HG02981 (cell line): ENCODE measurements at regions not wholly inside any gene's neighbourhood (a gene's known extent, or its start where the extent isn't known, plus 50 kb on each side); places are given as distances from the start of the nearest gene placed in this dataset.

Experiments
- ATAC-seq: cut with Tn5 transposase; IDR thresholded peaks from one replicate; pipeline ENCODE4 v1.9.1; 2021; ENCODE audit warnings: mild to moderate bottlenecking, moderate library complexity; ENCODE audit not compliant: unreplicated experiment

DNA sequence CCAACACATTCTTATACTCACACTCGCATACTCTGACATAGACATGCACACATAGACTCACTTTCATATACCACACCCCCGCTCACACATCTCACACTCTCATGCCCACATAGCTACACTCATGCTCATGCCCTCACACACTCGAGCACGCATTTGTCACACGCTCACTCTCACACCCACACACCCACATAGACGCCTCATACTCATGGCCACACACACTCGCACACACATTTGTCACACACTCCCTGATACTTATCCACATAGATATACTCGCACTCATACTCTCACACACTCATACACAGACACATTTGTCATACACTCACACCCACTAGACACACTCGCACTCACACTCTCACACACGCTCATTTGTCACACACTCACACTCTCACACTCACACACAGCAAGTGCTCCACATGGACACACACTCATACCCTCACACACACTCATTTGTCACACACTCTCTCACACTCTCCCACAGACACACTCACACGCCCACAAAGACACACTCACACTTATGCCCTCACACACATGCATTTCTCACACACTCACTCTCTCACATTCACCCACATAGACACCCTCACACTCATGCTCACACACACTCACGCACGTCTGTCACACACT is 50.9 kb downstream of the TNP1 start:
- no peak for ATAC-seq

DNA sequence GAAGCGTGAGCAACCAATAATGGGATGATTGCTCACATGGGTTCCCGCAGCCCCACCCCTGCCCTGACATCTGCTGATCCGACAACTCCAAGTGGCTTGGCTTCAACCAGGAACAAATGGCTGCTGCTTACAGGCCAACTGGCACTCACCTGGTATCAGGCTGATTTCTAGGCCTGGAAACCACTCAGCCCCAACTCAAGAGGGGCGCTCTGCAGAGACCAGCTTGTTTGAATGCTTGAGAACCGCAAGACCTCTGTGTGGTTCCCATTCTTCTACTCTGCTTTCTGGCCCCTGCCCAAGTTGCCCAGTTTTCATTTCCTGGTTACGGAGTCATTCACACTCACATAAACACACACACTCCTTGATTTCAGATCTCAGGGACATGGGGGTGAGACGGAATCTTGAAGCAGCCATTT is 52.0 kb downstream of the TNP1 start:
- ATAC-seq: no peak

GRCh38 chr2:216804357-216805350 is 55.2 kb downstream of the TNP1 start:
- no peak for ATAC-seq

DNA sequence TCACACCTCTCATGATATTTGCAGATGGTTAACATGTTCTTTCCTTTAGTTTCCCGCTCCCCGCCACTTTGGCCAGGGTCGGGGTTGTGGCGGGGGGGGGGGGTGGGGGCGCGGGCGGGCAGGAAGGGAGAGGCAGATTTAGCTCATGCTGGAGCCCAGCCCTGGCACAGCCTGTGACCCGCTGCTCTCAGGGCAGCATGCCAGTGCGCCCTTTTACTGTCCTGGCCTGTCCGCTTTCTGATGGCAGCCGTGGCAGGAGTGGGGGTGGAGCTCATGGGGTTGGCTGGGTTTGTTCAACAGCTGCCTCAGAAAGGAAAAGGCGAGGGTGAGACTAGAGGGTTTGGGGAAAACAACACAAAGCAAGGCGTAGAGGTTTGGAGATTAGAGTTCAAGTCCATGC is 56.1 kb downstream of the TNP1 start:
- ATAC-seq: no peak

- no peak for ATAC-seq
These were observed 57.2 kb downstream of the TNP1 start for GRCh38 chr2:216802516-216803215.

DNA sequence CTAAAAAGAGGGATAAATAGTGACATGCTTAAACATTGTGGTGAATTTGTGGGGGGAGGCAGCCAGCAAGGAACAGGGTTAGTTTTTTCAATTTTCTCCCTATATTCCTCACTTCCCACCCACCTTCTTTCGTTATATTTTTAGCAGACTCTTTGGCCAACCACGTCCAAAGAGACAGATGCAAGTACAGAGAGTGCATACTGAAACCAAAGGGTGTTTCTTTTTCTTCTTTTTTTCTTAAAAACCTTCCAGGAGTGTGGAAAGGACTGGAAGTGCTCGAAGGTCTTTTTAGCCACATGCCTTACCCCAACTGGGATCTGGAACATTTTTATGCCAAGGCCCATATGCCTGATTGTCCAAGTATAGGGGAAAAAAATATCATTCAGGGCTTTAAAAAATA is 59.0 kb downstream of the TNP1 start:
- no peak for ATAC-seq

GRCh38 chr2:216799873-216800431 is 59.9 kb downstream of the TNP1 start:
- ATAC-seq: no peak

DNA sequence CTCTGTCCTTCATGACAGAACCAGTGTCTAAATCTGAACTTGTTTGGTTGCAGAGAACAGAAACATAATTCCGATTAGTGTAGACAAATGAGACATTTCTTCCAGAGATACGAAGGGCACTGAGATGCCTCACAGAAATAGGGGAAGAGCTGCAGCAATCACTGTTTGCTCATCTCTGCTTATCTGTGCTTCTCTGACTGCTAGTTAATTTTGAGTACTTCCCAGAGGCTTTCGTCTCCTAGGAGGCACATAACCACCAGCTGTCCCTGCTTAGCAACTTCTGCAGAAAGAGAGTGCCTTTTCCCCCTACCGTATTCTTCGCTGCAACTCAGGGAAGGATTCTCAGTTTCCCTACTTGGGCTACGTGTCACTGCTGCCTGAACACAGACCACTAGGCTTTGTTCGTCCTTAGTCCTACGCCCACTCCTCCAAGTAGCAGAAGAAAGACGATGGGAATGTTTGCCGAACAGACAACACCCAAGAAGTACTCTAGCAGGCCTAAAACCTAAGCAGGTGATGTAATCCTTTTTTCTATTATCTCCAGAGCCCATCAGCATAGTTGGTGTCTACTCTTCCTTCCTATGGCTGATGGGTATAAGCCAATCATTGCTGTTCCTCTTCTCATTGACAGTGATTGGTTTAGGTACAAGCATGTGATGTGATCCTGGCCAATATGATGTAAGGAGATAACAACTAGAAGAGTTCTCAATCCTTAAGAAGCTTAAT is 63.6 kb downstream of the TNP1 start:
- no peak for ATAC-seq

- no peak for ATAC-seq
These were observed 66.5 kb downstream of the TNP1 start for GRCh38 chr2:216793386-216793785.

DNA sequence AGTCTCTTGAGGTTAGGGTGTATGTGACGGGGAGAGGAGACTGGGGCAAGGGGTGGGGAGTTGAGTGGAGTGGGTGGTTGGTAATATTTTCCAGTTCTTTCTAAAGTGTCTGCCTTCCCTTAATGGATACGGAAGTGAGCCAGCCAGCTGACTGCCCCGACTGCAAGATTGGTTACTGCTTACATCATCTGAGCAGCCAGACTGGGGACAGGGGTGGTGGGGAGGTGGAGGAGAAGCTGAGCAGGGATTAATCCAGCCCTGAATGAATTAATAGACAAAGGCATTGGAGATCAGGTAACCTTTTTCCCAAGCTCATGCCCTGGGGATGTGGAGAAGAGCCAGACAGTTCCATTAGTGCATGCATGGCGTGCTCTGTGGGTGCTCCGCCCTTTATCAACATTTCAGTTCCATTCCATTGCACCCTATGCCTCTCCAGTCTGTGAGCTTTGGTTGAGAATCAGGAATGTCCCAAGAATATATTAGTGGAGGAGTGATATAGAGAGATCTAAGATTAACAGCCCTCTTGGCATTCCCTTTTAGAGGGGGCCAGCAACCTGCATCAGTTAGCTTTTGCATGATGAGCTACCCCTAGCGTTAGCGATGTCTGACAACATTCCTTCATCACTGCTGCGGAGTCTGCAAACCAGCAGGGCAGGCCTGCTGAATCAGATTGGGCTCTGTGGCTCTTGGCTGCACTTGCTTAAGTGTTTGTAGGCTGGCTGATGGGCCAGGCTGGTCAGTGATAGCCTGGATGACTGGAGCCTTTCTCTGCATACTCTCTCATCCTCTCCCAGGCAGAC is 67.4 kb downstream of the TNP1 start:
- no peak for ATAC-seq

GRCh38 chr2:216791303-216791702 is 68.6 kb downstream of the TNP1 start:
- no peak for ATAC-seq

DNA sequence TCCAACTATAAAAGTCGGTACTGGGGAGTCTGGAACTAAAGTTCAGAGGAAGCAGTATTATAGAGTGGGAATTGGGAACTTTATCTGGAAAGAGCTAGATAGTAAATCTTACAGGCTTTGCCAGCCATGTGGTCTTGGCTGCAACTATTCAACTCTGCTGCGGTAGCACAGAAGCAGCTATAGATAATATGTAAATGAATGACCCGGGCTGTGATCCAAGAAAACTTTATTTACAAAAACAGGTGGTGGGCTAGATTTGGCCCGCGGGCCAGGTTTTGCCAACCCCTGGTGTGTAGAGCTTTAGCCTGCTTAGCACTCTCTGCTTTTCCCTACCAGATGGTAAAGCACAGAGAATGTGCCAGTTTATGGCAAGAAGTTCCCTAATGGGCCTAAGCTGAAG is 70.8 kb downstream of the TNP1 start:
- ATAC-seq: no peak

DNA sequence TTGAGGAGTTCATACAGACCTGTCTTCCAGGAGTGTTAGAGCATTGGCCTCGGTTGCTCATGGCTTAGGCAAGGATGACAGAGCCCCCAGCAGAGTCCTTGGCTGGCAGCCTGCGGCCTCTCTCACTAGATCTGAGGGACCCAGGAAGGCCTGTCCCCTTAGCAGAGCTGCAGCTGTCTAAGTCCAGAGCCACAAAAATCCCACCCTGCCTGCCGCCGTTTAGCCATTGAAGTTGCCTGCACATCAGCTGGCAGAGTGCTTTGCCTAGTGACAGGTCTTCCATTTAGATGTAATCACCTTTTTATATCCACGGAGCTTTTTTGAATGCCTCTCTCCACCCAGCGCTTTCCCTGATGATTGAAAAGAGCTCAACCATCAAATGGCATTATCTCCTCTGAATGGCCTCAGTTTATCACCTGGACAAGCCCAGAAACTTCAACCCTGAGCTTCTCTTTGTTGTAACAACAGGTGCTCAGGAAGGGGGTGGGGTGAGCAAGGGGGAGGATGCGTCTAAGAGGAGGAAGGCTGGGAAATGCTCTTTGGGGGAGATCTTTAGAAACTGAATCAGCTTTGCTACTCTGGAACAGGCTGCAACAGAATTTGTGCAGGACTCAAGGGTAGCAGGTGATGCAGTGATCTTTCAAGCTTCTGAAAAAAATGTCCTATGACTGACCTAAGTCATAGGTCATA is 71.9 kb downstream of the TNP1 start:
- ATAC-seq: no peak

- ATAC-seq: no peak
These were observed 73.2 kb downstream of the TNP1 start for GRCh38 chr2:216786676-216787075.

DNA sequence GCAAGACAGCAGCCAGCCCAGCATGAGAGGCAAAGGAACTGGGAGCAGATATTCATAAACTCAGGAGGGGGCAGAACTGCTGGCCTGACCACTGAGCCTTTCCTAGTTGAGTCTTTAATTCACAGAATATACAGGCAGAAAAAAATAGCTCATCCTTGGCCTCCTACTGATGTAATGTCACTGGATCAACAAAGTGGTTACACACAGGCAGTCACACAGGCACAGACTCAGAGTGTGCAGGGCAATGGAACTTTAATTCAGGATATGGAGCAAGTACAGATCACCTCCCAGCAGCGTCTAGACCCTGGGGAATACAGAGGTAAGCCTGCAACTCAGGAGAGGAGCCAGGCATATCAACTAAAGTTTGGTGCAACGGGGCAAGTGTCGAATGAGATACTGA is 75.4 kb downstream of the TNP1 start:
- ATAC-seq: no peak

GRCh38 chr2:216781709-216782108 is 78.2 kb downstream of the TNP1 start:
- ATAC-seq: no peak

DNA sequence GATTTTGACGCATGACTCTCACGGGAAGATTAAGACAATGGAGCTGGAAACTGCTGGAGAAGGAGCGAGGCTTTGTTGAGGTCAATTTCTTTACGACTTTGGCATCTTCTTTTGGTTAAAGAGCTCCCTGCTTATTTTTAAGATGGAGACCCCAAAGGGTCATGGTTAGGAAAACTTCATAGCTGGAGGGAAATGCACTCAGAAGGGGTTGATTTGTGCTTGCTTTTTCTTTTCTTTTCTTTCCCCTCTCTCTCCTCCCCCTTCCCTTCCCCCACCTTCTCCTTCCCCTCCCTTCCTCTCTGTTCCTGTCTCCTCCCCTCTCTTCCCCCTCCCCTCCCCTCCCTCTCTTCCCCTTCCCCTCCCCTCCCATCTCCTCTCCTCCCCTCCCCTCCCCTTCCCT is 79.0 kb downstream of the TNP1 start:
- no peak for ATAC-seq

- peak; percentile 97 for ATAC-seq
These were observed 82.1 kb downstream of the TNP1 start for GRCh38 chr2:216777637-216778273.
